OCI-LY7 (cell line): ENCODE measurements at regions not wholly inside any gene's neighbourhood (a gene's known extent, or its start where the extent isn't known, plus 50 kb on each side); places are given as distances from the start of the nearest gene placed in this dataset.

ENCODE experiments used
- BruUV-seq: library from RNA; stranded (reverse); fragments of 400-500 nt; replicated peaks from 2 replicates; lab custom pipeline; 2021; lab: Mats Ljungman, UMichigan
- CTCF ChIA-PET: fragments of 300-600 bp; sonication (Branson Sonifier 250); formaldehyde crosslinking; loops from one replicate; lab custom pipeline; 2022; ENCODE audit warnings: antibody characterized with exemption; ENCODE audit not compliant: unreplicated experiment; lab: Charles Lee
- POLR2A ChIA-PET: fragments of 300-600 bp; sonication (Branson Sonifier 250); formaldehyde crosslinking; loops from one replicate; lab custom pipeline; 2022; ENCODE audit warnings: antibody characterized with exemption; lab: Charles Lee
- DNase-seq: peaks from one replicate; pipeline ENCODE4 v3.0.0-alpha.2; 2015; ENCODE audit warnings: low spot score
- H2AFZ ChIP-seq: fragments of 200-600 bp; sonication (generic), shearing (Covaris generic); 2 replicates; pipeline ENCODE4 v1.6.1; 2014; ENCODE audit warnings: mild to moderate bottlenecking, antibody characterized with exemption, low read length, moderate library complexity
- H3K27ac ChIP-seq: fragments of 200-600 bp; sonication (generic); 2 replicates; pipeline ENCODE4 v1.5.1; 2014; ENCODE audit warnings: mixed run types, low read depth, mild to moderate bottlenecking, moderate library complexity, low read length, inconsistent platforms; ENCODE audit not compliant: poor library complexity, severe bottlenecking
- H3K36me3 ChIP-seq: fragments of 200-600 bp; sonication (generic); 2 replicates; pipeline ENCODE4 v1.6.1; 2014; ENCODE audit warnings: mild to moderate bottlenecking, antibody characterized with exemption, low read length, moderate library complexity, mixed read lengths; ENCODE audit not compliant: insufficient read depth
- H3K4me1 ChIP-seq: fragments of 200-600 bp; sonication (generic); 2 replicates; pipeline ENCODE4 v1.5.1; 2014; ENCODE audit warnings: mild to moderate bottlenecking, low read length; ENCODE audit not compliant: insufficient read depth, poor library complexity, severe bottlenecking
- H3K4me2 ChIP-seq: fragments of 200-600 bp; sonication (generic); 2 replicates; pipeline ENCODE4 v1.6.1; 2014; ENCODE audit warnings: mild to moderate bottlenecking, low read length
- H3K4me3 ChIP-seq: fragments of 200-600 bp; sonication (generic); 2 replicates; pipeline ENCODE4 v1.5.1; 2014; ENCODE audit warnings: mild to moderate bottlenecking, low read depth, low read length; ENCODE audit not compliant: poor library complexity, severe bottlenecking
- H3K79me2 ChIP-seq: fragments of 200-600 bp; sonication (generic); 2 replicates; pipeline ENCODE4 v1.6.1; 2016; ENCODE audit warnings: low read depth, mild to moderate bottlenecking, low read length, moderate library complexity, mixed read lengths; ENCODE audit not compliant: insufficient read depth
- H3K9me2 ChIP-seq: fragments of 200-600 bp; sonication (generic); 2 replicates; pipeline ENCODE4 v1.6.1; 2016; ENCODE audit warnings: mild to moderate bottlenecking, low read length, mixed read lengths; ENCODE audit not compliant: insufficient read depth
- H3K9me3 ChIP-seq: fragments of 200-600 bp; sonication (generic); 2 replicates; pipeline ENCODE4 v1.6.1; 2014; ENCODE audit warnings: mild to moderate bottlenecking, mixed run types, low read length, mixed read lengths
- H4K20me1 ChIP-seq: fragments of 200-600 bp; sonication (generic); 2 replicates; pipeline ENCODE4 v1.6.1; 2014; ENCODE audit warnings: mild to moderate bottlenecking, antibody characterized with exemption, low read length, moderate library complexity, mixed read lengths; ENCODE audit not compliant: insufficient read depth
- CTCF ChIP-seq: fragments of 200-600 bp; sonication (generic); conservative IDR thresholded peaks from 2 replicates; pipeline ENCODE4 v1.5.1; 2014; ENCODE audit warnings: mild to moderate bottlenecking, antibody characterized with exemption, low read length, moderate library complexity, mixed read lengths
- EZH2phosphoT487 ChIP-seq: fragments of 200-600 bp; sonication (generic); IDR thresholded peaks from 2 replicates; pipeline ENCODE4 v1.6.1; 2018; ENCODE audit warnings: low read depth, borderline replicate concordance, mild to moderate bottlenecking, mixed run types, antibody characterized with exemption, low read length, moderate library complexity, mixed read lengths
- intact Hi-C: fragments of 100-400 bp; cut with micrococcal nuclease; formaldehyde crosslinking; loops from one replicate; pipeline ENCODE4 v1.10.0; 2022; ENCODE audit not compliant: unreplicated experiment

GRCh38 chr12:131333136-131333535 lies 377.8 kb upstream of the SFSWAP start:
- intact Hi-C loops, result no loop called here
- Histone ChIP-seq H3K79me2 (no peaks in the 10 kb centered on the region), H3K27ac (no peak overlapping the region), H3K4me3 (no peak overlapping the region), H3K4me2 (no peak overlapping the region), H4K20me1 (no peaks in the 10 kb centered on the region), H3K9me3 (no peaks in the 10 kb centered on the region), H3K9me2 (no peaks in the 10 kb centered on the region), H2AFZ (no peak overlapping the region), H3K36me3 (no peaks in the 10 kb centered on the region), H3K4me1 (no peaks in the 10 kb centered on the region)
- no peak for TF ChIP-seq EZH2phosphoT487
- no peak for TF ChIP-seq CTCF
- no TSS peak for BruUV-seq
- ChIA-PET POLR2A (no interaction called here), CTCF (no interaction called here)
- DNase-seq, result no peak

GRCh38 chr12:131333621-131334440 lies 377.1 kb upstream of the SFSWAP start:
- CTCF ChIA-PET, result no interaction called here
- DNase-seq, result no peak
- Histone ChIP-seq H3K9me2 (no peaks in the 10 kb centered on the region), H2AFZ (no peak overlapping the region), H3K9me3 (no peaks in the 10 kb centered on the region), H3K4me1 (no peaks in the 10 kb centered on the region), H4K20me1 (no peaks in the 10 kb centered on the region), H3K79me2 (no peaks in the 10 kb centered on the region), H3K4me2 (no peak overlapping the region), H3K27ac (no peak overlapping the region), H3K4me3 (no peak overlapping the region), H3K36me3 (no peaks in the 10 kb centered on the region)
- no peak for TF ChIP-seq CTCF
- no peak for TF ChIP-seq EZH2phosphoT487
- intact Hi-C loops, result no loop called here
- BruUV-seq, result no TSS peak
- POLR2A ChIA-PET, result no interaction called here

GRCh38 chr12:131334835-131335234 lies 376.1 kb upstream of the SFSWAP start:
- H3K4me1 ChIP-seq, result no peaks in the 10 kb centered on the region
- H3K79me2 ChIP-seq, result no peaks in the 10 kb centered on the region
- POLR2A ChIA-PET, result no interaction called here
- TF ChIP-seq EZH2phosphoT487, result no peak
- TF ChIP-seq CTCF, result no peak
- CTCF ChIA-PET, result no interaction called here
- no peak overlapping the region for H3K27ac ChIP-seq
- BruUV-seq, result no TSS peak
- H3K9me2 ChIP-seq, result no peaks in the 10 kb centered on the region
- intact Hi-C loops, result no loop called here
- no peak for DNase-seq
- H3K36me3 ChIP-seq, result no peaks in the 10 kb centered on the region
- no peaks in the 10 kb centered on the region for H3K9me3 ChIP-seq
- no peaks in the 10 kb centered on the region for H4K20me1 ChIP-seq
- no peak overlapping the region for H2AFZ ChIP-seq
- no peak overlapping the region for H3K4me2 ChIP-seq
- no peak overlapping the region for H3K4me3 ChIP-seq
